ENCODE measurements at regions not wholly inside any gene's neighbourhood (a gene's known extent, or its start where the extent isn't known, plus 50 kb on each side); places are given as distances from the start of the nearest gene placed in this dataset.

DNA sequence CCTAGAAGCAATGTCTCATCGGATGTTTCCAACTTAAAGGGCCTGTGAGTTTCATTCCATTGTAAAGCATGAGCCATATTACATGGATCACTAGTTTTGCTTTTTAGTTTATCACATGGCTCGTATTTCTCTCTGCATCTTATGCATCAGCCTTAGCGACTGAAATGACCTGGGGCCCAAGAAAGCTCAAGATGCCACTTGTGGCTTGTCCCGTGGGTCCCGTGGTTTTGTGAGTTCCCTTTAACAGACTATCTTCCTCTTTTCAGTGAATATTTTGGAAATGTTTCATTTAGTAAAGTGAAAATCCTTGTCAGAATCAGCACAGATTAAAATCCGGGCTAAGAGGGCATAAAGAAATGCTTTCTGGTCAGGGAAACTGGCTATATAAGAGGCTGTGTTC lies 86.2 kb upstream of the PPM1H start:
- no peak overlapping the region for H3K27ac ChIP-seq (ENCODE audit: low read length)

DNA sequence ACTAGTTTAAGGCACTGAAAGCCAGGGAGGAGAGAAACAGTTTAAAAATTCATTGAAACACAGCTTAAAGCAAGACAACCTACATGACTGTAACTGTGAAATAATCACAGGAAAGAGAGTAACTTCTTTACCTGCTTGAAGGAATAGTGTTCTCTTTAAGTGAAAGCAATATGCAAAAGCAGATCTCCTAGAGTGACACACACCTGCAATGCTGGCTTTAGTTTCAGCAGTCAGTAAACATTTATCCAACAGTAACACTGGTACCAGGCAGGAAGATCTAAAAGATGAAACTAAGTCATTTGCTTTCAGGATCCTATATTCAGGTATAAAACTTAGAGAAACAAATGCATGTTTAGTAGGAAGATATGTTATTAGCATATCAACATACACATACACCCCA lies 85.3 kb upstream of the PPM1H start:
- H3K9ac ChIP-seq (ENCODE audit: low read length): no peak overlapping the region
- no peaks in the 10 kb centered on the region for H4K20me1 ChIP-seq (ENCODE audit: insufficient read depth)
- no peak overlapping the region for H3K4me3 ChIP-seq (ENCODE audit: low read length)
- H3K27ac ChIP-seq (ENCODE audit: low read length): no peak overlapping the region
- no peaks in the 10 kb centered on the region for H3K79me2 ChIP-seq (replicated peaks; ENCODE audit: insufficient read depth, low read length)
- no peak overlapping the region for H2AFZ ChIP-seq (ENCODE audit: low read depth, low read length)
- no peak overlapping the region for H3K4me2 ChIP-seq (ENCODE audit: low read length)
- TF ChIP-seq SMC3 (conservative IDR thresholded peaks at IDR 0.05; ENCODE audit: poor library complexity): no peak
- no peak for TF ChIP-seq MXI1 (conservative IDR thresholded peaks at IDR 0.05; ENCODE audit: poor library complexity, severe bottlenecking)
- TF ChIP-seq, protein P1, sequence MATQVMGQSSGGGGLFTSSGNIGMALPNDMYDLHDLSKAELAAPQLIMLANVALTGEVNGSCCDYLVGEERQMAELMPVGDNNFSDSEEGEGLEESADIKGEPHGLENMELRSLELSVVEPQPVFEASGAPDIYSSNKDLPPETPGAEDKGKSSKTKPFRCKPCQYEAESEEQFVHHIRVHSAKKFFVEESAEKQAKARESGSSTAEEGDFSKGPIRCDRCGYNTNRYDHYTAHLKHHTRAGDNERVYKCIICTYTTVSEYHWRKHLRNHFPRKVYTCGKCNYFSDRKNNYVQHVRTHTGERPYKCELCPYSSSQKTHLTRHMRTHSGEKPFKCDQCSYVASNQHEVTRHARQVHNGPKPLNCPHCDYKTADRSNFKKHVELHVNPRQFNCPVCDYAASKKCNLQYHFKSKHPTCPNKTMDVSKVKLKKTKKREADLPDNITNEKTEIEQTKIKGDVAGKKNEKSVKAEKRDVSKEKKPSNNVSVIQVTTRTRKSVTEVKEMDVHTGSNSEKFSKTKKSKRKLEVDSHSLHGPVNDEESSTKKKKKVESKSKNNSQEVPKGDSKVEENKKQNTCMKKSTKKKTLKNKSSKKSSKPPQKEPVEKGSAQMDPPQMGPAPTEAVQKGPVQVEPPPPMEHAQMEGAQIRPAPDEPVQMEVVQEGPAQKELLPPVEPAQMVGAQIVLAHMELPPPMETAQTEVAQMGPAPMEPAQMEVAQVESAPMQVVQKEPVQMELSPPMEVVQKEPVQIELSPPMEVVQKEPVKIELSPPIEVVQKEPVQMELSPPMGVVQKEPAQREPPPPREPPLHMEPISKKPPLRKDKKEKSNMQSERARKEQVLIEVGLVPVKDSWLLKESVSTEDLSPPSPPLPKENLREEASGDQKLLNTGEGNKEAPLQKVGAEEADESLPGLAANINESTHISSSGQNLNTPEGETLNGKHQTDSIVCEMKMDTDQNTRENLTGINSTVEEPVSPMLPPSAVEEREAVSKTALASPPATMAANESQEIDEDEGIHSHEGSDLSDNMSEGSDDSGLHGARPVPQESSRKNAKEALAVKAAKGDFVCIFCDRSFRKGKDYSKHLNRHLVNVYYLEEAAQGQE (IDR thresholded peaks at IDR 0.05; ENCODE audit: borderline replicate concordance): no peak
- no peak for TF ChIP-seq EZH2 (IDR thresholded peaks at IDR 0.05; ENCODE audit: borderline replicate concordance, insufficient read depth, low read length, poor library complexity, severe bottlenecking)
- TF ChIP-seq, protein P2, sequence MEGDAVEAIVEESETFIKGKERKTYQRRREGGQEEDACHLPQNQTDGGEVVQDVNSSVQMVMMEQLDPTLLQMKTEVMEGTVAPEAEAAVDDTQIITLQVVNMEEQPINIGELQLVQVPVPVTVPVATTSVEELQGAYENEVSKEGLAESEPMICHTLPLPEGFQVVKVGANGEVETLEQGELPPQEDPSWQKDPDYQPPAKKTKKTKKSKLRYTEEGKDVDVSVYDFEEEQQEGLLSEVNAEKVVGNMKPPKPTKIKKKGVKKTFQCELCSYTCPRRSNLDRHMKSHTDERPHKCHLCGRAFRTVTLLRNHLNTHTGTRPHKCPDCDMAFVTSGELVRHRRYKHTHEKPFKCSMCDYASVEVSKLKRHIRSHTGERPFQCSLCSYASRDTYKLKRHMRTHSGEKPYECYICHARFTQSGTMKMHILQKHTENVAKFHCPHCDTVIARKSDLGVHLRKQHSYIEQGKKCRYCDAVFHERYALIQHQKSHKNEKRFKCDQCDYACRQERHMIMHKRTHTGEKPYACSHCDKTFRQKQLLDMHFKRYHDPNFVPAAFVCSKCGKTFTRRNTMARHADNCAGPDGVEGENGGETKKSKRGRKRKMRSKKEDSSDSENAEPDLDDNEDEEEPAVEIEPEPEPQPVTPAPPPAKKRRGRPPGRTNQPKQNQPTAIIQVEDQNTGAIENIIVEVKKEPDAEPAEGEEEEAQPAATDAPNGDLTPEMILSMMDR (IDR thresholded peaks at IDR 0.05; ENCODE audit: poor library complexity, severe bottlenecking): no peak
- no peak for TF ChIP-seq EP300 (conservative IDR thresholded peaks at IDR 0.05; ENCODE audit: poor library complexity, severe bottlenecking)
- no peak for TF ChIP-seq POLR2AphosphoS5 (IDR thresholded peaks at IDR 0.05)
- TF ChIP-seq TAF1 (IDR thresholded peaks at IDR 0.05; ENCODE audit: low read depth): no peak
- TF ChIP-seq RAD21 (conservative IDR thresholded peaks at IDR 0.05): no peak
- no peaks in the 10 kb centered on the region for H3K9me3 ChIP-seq (ENCODE audit: low read length)
- no peaks in the 10 kb centered on the region for H3F3A ChIP-seq (ENCODE audit: insufficient read depth, low read length, poor library complexity, severe bottlenecking)
- H3K27me3 ChIP-seq (ENCODE audit: insufficient read depth, low read depth, low read length): no peaks in the 10 kb centered on the region
- no peaks in the 10 kb centered on the region for H3K36me3 ChIP-seq (ENCODE audit: insufficient read depth, low read length)
- no peaks in the 10 kb centered on the region for H3K9me2 ChIP-seq (ENCODE audit: insufficient read depth, low read length)

More for the DNA sequence above, 86.2 kb upstream of the PPM1H start:
- no peak overlapping the region for H3K9ac ChIP-seq (ENCODE audit: low read length)
- no peaks in the 10 kb centered on the region for H3K9me2 ChIP-seq (ENCODE audit: insufficient read depth, low read length)
- no peaks in the 10 kb centered on the region for H4K20me1 ChIP-seq (ENCODE audit: insufficient read depth)
- TF ChIP-seq SMC3 (conservative IDR thresholded peaks at IDR 0.05; ENCODE audit: poor library complexity): no peak
- no peak for TF ChIP-seq TAF1 (IDR thresholded peaks at IDR 0.05; ENCODE audit: low read depth)
- no peaks in the 10 kb centered on the region for H3K36me3 ChIP-seq (ENCODE audit: insufficient read depth, low read length)
- H3K4me2 ChIP-seq (ENCODE audit: low read length): no peak overlapping the region
- H2AFZ ChIP-seq (ENCODE audit: low read depth, low read length): no peak overlapping the region
- H3K27me3 ChIP-seq (ENCODE audit: insufficient read depth, low read depth, low read length): no peaks in the 10 kb centered on the region
- no peak overlapping the region for H3K4me3 ChIP-seq (ENCODE audit: low read length)
- no peaks in the 10 kb centered on the region for H3F3A ChIP-seq (ENCODE audit: insufficient read depth, low read length, poor library complexity, severe bottlenecking)
- no peaks in the 10 kb centered on the region for H3K79me2 ChIP-seq (replicated peaks; ENCODE audit: insufficient read depth, low read length)
- H3K9me3 ChIP-seq (ENCODE audit: low read length): no peaks in the 10 kb centered on the region

DNA sequence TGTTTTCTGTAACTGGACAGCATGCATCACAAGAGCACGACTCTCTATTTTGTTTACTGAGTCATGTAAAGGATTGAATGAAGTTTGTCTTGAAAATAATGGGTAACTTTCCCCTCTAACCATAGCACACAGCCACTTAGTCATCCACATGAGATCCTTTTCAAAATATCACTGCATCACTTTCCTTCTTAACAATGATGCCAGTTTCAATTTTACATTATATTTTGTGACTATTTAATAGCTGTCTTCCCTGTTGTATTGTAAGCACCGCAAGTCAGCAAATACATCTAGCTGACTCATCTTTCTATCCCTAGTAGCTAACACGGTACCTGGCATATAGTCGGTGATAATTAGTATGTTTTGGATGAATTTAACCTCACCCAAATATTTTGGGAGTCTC lies 83.3 kb upstream of the PPM1H start:
- Histone ChIP-seq H3K79me2 (replicated peaks; ENCODE audit: insufficient read depth, low read length) (no peaks in the 10 kb centered on the region), H3K9me3 (ENCODE audit: low read length) (no peaks in the 10 kb centered on the region), H3K36me3 (ENCODE audit: insufficient read depth, low read length) (no peaks in the 10 kb centered on the region), H3K4me2 (ENCODE audit: low read length) (no peak overlapping the region), H3K27me3 (ENCODE audit: insufficient read depth, low read depth, low read length) (no peaks in the 10 kb centered on the region), H3K27ac (ENCODE audit: low read length) (no peak overlapping the region), H3K9ac (ENCODE audit: low read length) (no peak overlapping the region), H3K9me2 (ENCODE audit: insufficient read depth, low read length) (no peaks in the 10 kb centered on the region), H3K4me3 (ENCODE audit: low read length) (no peak overlapping the region), H2AFZ (ENCODE audit: low read depth, low read length) (no peak overlapping the region), H4K20me1 (ENCODE audit: insufficient read depth) (no peaks in the 10 kb centered on the region), H3F3A (ENCODE audit: insufficient read depth, low read length, poor library complexity, severe bottlenecking) (no peaks in the 10 kb centered on the region)
- no peak for TF ChIP-seq EP300 (conservative IDR thresholded peaks at IDR 0.05; ENCODE audit: poor library complexity, severe bottlenecking)
